ENCODE measurements at regions not wholly inside any gene's neighbourhood (a gene's known extent, or its start where the extent isn't known, plus 50 kb on each side); places are given as distances from the start of the nearest gene placed in this dataset.

DNA sequence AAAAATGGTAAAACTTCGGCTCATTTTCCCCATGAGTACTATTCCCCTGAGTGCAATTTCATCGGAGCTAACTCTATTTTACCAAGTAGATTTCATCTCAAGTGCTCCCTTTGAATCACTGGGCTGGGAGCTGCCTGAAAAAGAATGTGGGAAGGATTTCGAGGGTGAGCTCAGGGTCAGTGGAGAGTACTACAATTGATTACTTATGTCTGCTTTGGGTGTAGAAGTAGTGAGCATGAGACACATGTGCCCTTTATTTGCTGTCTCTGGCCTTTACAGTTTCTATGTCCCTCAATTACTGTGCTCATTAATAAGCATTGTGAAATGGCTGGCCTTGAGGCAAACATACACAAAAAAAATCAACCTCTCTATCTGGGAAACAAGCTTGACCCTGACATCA is 172.7 kb upstream of the RFX3 start:
- no peak overlapping the region for H3K4me3 ChIP-seq (ENCODE audit: low read length in 2 of 2)
- H3K4me1 ChIP-seq (ENCODE audit: insufficient read depth, low read length): no peaks in the 10 kb centered on the region
- ChIA-PET CTCF (ENCODE audit: partially characterized antibody) (interaction anchor here (1.0 to 1.2 kb wide), 2 partner anchors 16 to 231 kb away, joined by 3 read pairs; no protein-coding TSS in a partner anchor), POLR2A (ENCODE audit: partially characterized antibody) (no interaction called here)
- H3K27ac ChIP-seq (ENCODE audit: low read depth, low read length): no peak overlapping the region
- Mint-ChIP-seq H3K4me3 (no peak overlapping the region), H3K27ac (no peak overlapping the region), H3K36me3 (peaks cover 0 to 1% of the 10 kb centered on the region in 2 donors), H3K4me1 (no peaks in the 10 kb centered on the region), H3K27me3 (peaks cover 3 to 13% of the 10 kb centered on the region in 2 donors), H3K9me3 (peaks cover 0 to 15% (median 1%) of the 10 kb centered on the region in 8 donors)
- H3K36me3 ChIP-seq (ENCODE audit: insufficient read depth, low read length): no peaks in the 10 kb centered on the region
- no peak for DNase-seq
- H3K9me3 ChIP-seq (ENCODE audit: control insufficient read depth in 1 of 2, low read length in 2 of 2): no peaks in the 10 kb centered on the region
- intact Hi-C loops (cut with micrococcal nuclease): no loop called here
- H3K27me3 ChIP-seq (ENCODE audit: insufficient read depth, low read length): no peaks in the 10 kb centered on the region

GRCh38 chr9:3698076-3698475 is 172.3 kb upstream of the RFX3 start:
- Mint-ChIP-seq H3K27ac (no peak overlapping the region), H3K9me3 (peaks cover 0 to 16% (median 1%) of the 10 kb centered on the region in 8 donors), H3K4me3 (no peak overlapping the region), H3K4me1 (no peaks in the 10 kb centered on the region), H3K27me3 (peaks cover 3 to 10% of the 10 kb centered on the region in 2 donors), H3K36me3 (peaks cover 0 to 1% of the 10 kb centered on the region in 2 donors)
- H3K27me3 ChIP-seq (ENCODE audit: insufficient read depth, low read length): no peaks in the 10 kb centered on the region
- ChIA-PET POLR2A (ENCODE audit: partially characterized antibody) (no interaction called here), CTCF (ENCODE audit: partially characterized antibody) (interaction anchor here (0.6 to 1.2 kb wide), 3 partner anchors 16 to 231 kb away, joined by 3 read pairs; no protein-coding TSS in a partner anchor)
- H3K4me1 ChIP-seq (ENCODE audit: insufficient read depth, low read length): no peaks in the 10 kb centered on the region
- no peak overlapping the region for H3K4me3 ChIP-seq (ENCODE audit: low read length in 2 of 2)
- no peaks in the 10 kb centered on the region for H3K9me3 ChIP-seq (ENCODE audit: control insufficient read depth in 1 of 2, low read length in 2 of 2)
- intact Hi-C loops (cut with micrococcal nuclease): no loop called here
- DNase-seq: no peak
- no peak overlapping the region for H3K27ac ChIP-seq (ENCODE audit: low read depth, low read length)
- no peaks in the 10 kb centered on the region for H3K36me3 ChIP-seq (ENCODE audit: insufficient read depth, low read length)

DNA sequence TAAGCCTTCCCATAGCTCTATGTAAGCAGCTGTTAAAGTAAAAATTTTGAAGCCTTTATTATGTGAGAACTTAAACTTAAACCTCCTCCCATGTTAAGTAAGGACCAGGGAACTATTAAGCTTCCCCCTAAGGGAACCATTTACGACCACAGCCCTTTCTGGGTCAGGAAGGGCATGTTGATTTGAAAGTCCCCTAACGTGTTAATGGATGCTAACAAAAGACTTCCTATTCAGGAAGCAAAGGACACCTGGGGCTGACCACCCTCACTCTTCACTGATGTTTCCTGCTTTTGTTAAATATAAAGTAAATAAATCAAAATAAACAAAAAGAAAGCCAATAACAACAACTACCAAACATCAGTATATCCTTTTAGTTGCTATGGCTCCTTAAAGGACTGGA is 170.6 kb upstream of the RFX3 start:
- intact Hi-C loops (cut with micrococcal nuclease): no loop called here

DNA sequence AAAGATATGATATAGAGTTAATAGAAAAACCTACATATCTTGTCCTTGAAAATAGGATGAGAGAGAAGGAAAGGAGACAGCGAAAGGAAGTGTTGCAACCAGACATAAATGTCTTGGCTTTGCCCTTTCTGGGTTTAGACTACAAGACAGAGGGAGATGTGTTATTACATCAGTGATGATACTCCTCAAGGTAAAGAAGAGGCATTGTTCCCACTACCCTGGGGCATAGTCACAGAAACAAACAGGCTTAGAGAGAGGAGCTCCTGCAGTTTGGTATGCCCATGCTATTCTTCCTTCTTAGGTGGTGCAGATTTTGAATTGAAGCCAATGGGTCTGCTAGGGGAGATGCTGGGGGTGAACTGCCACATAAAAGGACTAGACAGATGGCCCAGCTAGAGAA is 166.8 kb upstream of the RFX3 start:
- peaks cover 0 to 14% (median 5%) of the 10 kb centered on the region in 8 donors for H3K9me3 Mint-ChIP-seq
- no peaks in the 10 kb centered on the region for H3K4me1 Mint-ChIP-seq
- ChIA-PET POLR2A (ENCODE audit: partially characterized antibody) (no interaction called here), CTCF (ENCODE audit: partially characterized antibody) (no interaction called here)
- H3K36me3 Mint-ChIP-seq: peaks cover 0 to 7% of the 10 kb centered on the region in 2 donors
- Histone ChIP-seq H3K9me3 (ENCODE audit: control insufficient read depth in 1 of 2, low read length in 2 of 2) (no peaks in the 10 kb centered on the region), H3K27ac (ENCODE audit: low read depth, low read length) (no peak overlapping the region), H3K27me3 (ENCODE audit: insufficient read depth, low read length) (no peaks in the 10 kb centered on the region), H3K36me3 (ENCODE audit: insufficient read depth, low read length) (no peaks in the 10 kb centered on the region), H3K4me3 (ENCODE audit: low read length in 2 of 2) (no peak overlapping the region), H3K4me1 (ENCODE audit: insufficient read depth, low read length) (no peaks in the 10 kb centered on the region)
- H3K4me3 Mint-ChIP-seq: no peak overlapping the region
- H3K27ac Mint-ChIP-seq: no peak overlapping the region
- DNase-seq: no peak
- peaks cover 0 to 1% of the 10 kb centered on the region in 2 donors for H3K27me3 Mint-ChIP-seq
- intact Hi-C loops (cut with micrococcal nuclease): no loop called here

More for the DNA sequence above, 170.6 kb upstream of the RFX3 start:
- Histone ChIP-seq H3K4me3 (ENCODE audit: low read length in 2 of 2) (no peak overlapping the region), H3K4me1 (ENCODE audit: insufficient read depth, low read length) (no peaks in the 10 kb centered on the region), H3K27me3 (ENCODE audit: insufficient read depth, low read length) (no peaks in the 10 kb centered on the region), H3K9me3 (ENCODE audit: control insufficient read depth in 1 of 2, low read length in 2 of 2) (no peaks in the 10 kb centered on the region), H3K27ac (ENCODE audit: low read depth, low read length) (no peak overlapping the region), H3K36me3 (ENCODE audit: insufficient read depth, low read length) (no peaks in the 10 kb centered on the region)
- no peaks in the 10 kb centered on the region for H3K4me1 Mint-ChIP-seq
- CTCF ChIA-PET (ENCODE audit: partially characterized antibody): no interaction called here
- no peak for DNase-seq
- peaks cover 0 to 4% of the 10 kb centered on the region in 2 donors for H3K36me3 Mint-ChIP-seq
- no peak overlapping the region for H3K27ac Mint-ChIP-seq
- peaks cover 0 to 16% (median 5%) of the 10 kb centered on the region in 8 donors for H3K9me3 Mint-ChIP-seq
- no peak overlapping the region for H3K4me3 Mint-ChIP-seq
- POLR2A ChIA-PET (ENCODE audit: partially characterized antibody): no interaction called here
- peaks cover 3 to 9% of the 10 kb centered on the region in 2 donors for H3K27me3 Mint-ChIP-seq

- ChIA-PET CTCF (ENCODE audit: partially characterized antibody) (no interaction called here), POLR2A (ENCODE audit: partially characterized antibody) (no interaction called here)
- H3K4me1 ChIP-seq (ENCODE audit: insufficient read depth, low read length): no peaks in the 10 kb centered on the region
- H3K36me3 ChIP-seq (ENCODE audit: insufficient read depth, low read length): no peaks in the 10 kb centered on the region
- intact Hi-C loops (cut with micrococcal nuclease): no loop called here
- no peaks in the 10 kb centered on the region for H3K27me3 ChIP-seq (ENCODE audit: insufficient read depth, low read length)
- DNase-seq: no peak
- Mint-ChIP-seq H3K4me3 (no peak overlapping the region), H3K9me3 (peaks cover 0 to 8% (median 5%) of the 10 kb centered on the region in 8 donors), H3K4me1 (no peaks in the 10 kb centered on the region), H3K36me3 (peaks cover 2 to 7% of the 10 kb centered on the region in 2 donors), H3K27me3 (no peaks in the 10 kb centered on the region), H3K27ac (no peak overlapping the region)
- H3K27ac ChIP-seq (ENCODE audit: low read depth, low read length): no peak overlapping the region
- no peaks in the 10 kb centered on the region for H3K9me3 ChIP-seq (ENCODE audit: control insufficient read depth in 1 of 2, low read length in 2 of 2)
- H3K4me3 ChIP-seq (ENCODE audit: low read length in 2 of 2): no peak overlapping the region
These were observed 163.8 kb upstream of the RFX3 start for GRCh38 chr9:3689555-3689954.

DNA sequence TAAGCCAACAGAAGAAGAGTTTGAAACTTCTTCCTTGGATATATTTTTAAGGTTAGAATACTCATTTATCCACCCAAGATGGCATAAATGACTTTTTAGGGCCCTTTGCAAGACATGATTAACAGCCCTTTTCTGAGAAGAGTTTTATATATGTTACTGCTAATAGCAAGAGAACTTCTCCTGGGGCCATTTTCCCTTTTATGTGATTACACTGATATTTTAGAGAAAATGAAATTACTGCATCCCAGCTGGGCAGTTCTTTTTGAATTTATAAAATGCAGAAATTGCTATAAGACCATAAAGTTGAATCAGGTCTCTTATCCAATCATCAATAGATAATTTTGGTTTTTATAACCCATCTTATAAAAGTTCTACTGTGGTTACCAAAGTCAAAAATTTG is 161.3 kb upstream of the RFX3 start:
- POLR2A ChIA-PET (ENCODE audit: partially characterized antibody): no interaction called here
- no peak overlapping the region for H3K4me3 Mint-ChIP-seq
- peaks cover 0 to 2% (median 0%) of the 10 kb centered on the region in 8 donors for H3K9me3 Mint-ChIP-seq

DNA sequence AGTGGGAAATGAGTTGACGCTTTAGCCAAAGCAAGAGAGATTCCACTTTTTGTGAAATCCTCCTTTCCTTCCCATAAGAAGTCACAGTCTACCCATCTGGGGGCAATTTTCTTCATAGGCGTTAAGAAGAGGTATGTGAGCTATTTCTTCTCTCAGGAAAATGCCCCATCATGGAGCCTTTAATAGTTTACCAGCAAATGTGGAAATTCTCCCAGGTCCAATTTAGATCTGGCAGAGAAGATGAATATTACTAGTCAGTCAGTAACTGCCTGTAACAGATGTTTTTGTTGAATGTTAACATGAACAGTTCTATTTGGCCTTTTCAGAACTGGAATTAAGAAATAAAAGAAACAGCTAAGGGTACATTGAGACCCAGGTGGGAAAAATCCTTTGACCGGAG is 156.4 kb upstream of the RFX3 start:
- ChIA-PET POLR2A (ENCODE audit: partially characterized antibody) (no interaction called here), CTCF (ENCODE audit: partially characterized antibody) (interaction anchor here (0.9 kb wide), 1 partner anchor 17 kb away, joined by 3 read pairs; no protein-coding TSS in a partner anchor)
- peaks cover 0 to 2% of the 10 kb centered on the region in 2 donors for H3K36me3 Mint-ChIP-seq
- H3K36me3 ChIP-seq (ENCODE audit: insufficient read depth, low read length): no peaks in the 10 kb centered on the region
- intact Hi-C loops (cut with micrococcal nuclease): no loop called here
- no peaks in the 10 kb centered on the region for H3K27me3 Mint-ChIP-seq
- H3K4me3 Mint-ChIP-seq: no peak overlapping the region
- H3K4me3 ChIP-seq (ENCODE audit: low read length in 2 of 2): no peak overlapping the region
- H3K27ac Mint-ChIP-seq: no peak overlapping the region
- no peaks in the 10 kb centered on the region for H3K4me1 ChIP-seq (ENCODE audit: insufficient read depth, low read length)
- peaks cover 0 to 2% (median 0%) of the 10 kb centered on the region in 8 donors for H3K9me3 Mint-ChIP-seq
- no peaks in the 10 kb centered on the region for H3K4me1 Mint-ChIP-seq
- no peak overlapping the region for H3K27ac ChIP-seq (ENCODE audit: low read depth, low read length)
- DNase-seq: no peak
- no peaks in the 10 kb centered on the region for H3K27me3 ChIP-seq (ENCODE audit: insufficient read depth, low read length)
- H3K9me3 ChIP-seq (ENCODE audit: control insufficient read depth in 1 of 2, low read length in 2 of 2): no peaks in the 10 kb centered on the region

More for the DNA sequence above, 161.3 kb upstream of the RFX3 start:
- Mint-ChIP-seq H3K27me3 (no peaks in the 10 kb centered on the region), H3K36me3 (peaks cover 2 to 4% of the 10 kb centered on the region in 2 donors), H3K4me1 (no peaks in the 10 kb centered on the region), H3K27ac (no peak overlapping the region)
- no peaks in the 10 kb centered on the region for H3K27me3 ChIP-seq (ENCODE audit: insufficient read depth, low read length)
- CTCF ChIA-PET (ENCODE audit: partially characterized antibody): no interaction called here
- no peak for DNase-seq
- H3K27ac ChIP-seq (ENCODE audit: low read depth, low read length): no peak overlapping the region
- no peak overlapping the region for H3K4me3 ChIP-seq (ENCODE audit: low read length in 2 of 2)
- H3K4me1 ChIP-seq (ENCODE audit: insufficient read depth, low read length): no peaks in the 10 kb centered on the region
- intact Hi-C loops (cut with micrococcal nuclease): no loop called here
- no peaks in the 10 kb centered on the region for H3K36me3 ChIP-seq (ENCODE audit: insufficient read depth, low read length)
- no peaks in the 10 kb centered on the region for H3K9me3 ChIP-seq (ENCODE audit: control insufficient read depth in 1 of 2, low read length in 2 of 2)

DNA sequence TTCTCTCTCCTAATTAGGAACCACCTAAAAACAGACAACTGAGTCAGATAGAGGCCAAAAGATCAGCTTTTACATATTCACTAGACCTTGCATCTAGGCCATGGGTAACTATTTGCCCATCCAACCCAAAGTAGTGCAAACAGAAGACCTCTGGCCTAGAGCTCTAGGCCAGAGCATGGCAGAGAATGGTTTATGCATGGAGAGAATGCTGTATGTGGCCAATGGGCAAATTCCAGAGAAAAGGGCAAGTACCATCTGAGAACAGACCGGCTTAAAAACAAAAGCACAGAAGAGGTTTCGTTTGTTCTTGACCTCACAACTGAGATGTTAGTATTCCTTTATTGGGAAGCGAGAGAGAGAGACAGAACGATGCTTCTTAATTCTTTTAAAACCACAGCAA is 151.7 kb upstream of the RFX3 start:
- no peak overlapping the region for H3K4me3 Mint-ChIP-seq

More for the DNA sequence above, 151.7 kb upstream of the RFX3 start:
- no peak overlapping the region for H3K27ac Mint-ChIP-seq
- H3K9me3 Mint-ChIP-seq: no peaks in the 10 kb centered on the region
- H3K36me3 Mint-ChIP-seq: peaks cover 0 to 2% of the 10 kb centered on the region in 2 donors
- no peak overlapping the region for H3K27ac ChIP-seq (ENCODE audit: low read depth, low read length)
- H3K4me1 ChIP-seq (ENCODE audit: insufficient read depth, low read length): no peaks in the 10 kb centered on the region
- no peak overlapping the region for H3K4me3 ChIP-seq (ENCODE audit: low read length in 2 of 2)
- H3K9me3 ChIP-seq (ENCODE audit: control insufficient read depth in 1 of 2, low read length in 2 of 2): no peaks in the 10 kb centered on the region
- H3K27me3 ChIP-seq (ENCODE audit: insufficient read depth, low read length): no peaks in the 10 kb centered on the region
- intact Hi-C loops (cut with micrococcal nuclease): no loop called here
- ChIA-PET POLR2A (ENCODE audit: partially characterized antibody) (no interaction called here), CTCF (ENCODE audit: partially characterized antibody) (interaction anchor here (1.0 kb wide), 1 partner anchor 9 kb away, joined by 3 read pairs; no protein-coding TSS in a partner anchor)
- H3K36me3 ChIP-seq (ENCODE audit: insufficient read depth, low read length): no peaks in the 10 kb centered on the region
- no peaks in the 10 kb centered on the region for H3K27me3 Mint-ChIP-seq
- DNase-seq: no peak
- no peaks in the 10 kb centered on the region for H3K4me1 Mint-ChIP-seq
